ENCODE measurements at regions not wholly inside any gene's neighbourhood (a gene's known extent, or its start where the extent isn't known, plus 50 kb on each side); places are given as distances from the start of the nearest gene placed in this dataset.

DNA sequence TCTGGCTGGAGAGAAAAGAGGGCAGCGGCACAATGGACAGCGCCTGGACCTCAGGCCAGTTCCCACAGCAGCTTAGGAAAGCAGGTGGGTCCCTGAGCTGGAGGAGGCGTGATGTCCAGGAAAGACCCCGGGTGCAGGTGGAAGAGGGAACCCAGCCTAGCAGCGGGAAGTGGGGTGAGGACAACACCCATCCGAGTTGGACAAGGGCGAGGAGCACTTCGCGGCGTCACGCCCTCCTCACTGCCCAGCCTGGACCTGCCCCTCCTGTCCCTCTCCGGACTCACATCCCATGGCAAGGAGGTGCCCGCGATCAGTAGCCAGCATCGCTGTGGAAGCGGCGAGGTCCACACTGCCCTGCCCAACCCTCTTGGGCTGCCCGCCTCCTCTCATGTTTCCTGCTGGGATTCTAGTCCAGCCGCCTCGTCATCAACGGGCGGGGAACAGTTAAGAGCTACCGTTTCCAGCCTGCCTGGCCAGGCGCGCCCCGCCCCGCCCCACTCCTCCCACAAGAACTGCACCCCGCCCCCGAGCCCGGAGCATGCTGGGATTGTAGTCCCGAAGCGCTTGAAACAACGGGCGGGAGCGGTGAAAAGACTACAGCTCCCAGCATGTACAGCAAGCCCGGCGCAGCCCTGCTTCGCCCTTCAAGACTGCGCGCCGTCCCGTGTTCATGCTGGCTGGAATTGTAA, 930.6 kb upstream of the ZNF722 start:
- TF ChIP-seq, protein P1, sequence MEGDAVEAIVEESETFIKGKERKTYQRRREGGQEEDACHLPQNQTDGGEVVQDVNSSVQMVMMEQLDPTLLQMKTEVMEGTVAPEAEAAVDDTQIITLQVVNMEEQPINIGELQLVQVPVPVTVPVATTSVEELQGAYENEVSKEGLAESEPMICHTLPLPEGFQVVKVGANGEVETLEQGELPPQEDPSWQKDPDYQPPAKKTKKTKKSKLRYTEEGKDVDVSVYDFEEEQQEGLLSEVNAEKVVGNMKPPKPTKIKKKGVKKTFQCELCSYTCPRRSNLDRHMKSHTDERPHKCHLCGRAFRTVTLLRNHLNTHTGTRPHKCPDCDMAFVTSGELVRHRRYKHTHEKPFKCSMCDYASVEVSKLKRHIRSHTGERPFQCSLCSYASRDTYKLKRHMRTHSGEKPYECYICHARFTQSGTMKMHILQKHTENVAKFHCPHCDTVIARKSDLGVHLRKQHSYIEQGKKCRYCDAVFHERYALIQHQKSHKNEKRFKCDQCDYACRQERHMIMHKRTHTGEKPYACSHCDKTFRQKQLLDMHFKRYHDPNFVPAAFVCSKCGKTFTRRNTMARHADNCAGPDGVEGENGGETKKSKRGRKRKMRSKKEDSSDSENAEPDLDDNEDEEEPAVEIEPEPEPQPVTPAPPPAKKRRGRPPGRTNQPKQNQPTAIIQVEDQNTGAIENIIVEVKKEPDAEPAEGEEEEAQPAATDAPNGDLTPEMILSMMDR (IDR thresholded peaks at IDR 0.05): no peak
- no peak for TF ChIP-seq POLR2A (IDR thresholded peaks at IDR 0.05)
